Hepatic stellate cell (primary cell): ENCODE measurements at regions not wholly inside any gene's neighbourhood (a gene's known extent, or its start where the extent isn't known, plus 50 kb on each side); places are given as distances from the start of the nearest gene placed in this dataset.
"Not testable (repeated sequence)": the region's sequence is repeated elsewhere in the genome, so short reads cannot be mapped to it uniquely, and the experiment has no call there.

ENCODE experiments used
- DNase-seq: peaks from one replicate; pipeline ENCODE4 v3.0.0; 2011; ENCODE audit warnings: low spot score

DNA sequence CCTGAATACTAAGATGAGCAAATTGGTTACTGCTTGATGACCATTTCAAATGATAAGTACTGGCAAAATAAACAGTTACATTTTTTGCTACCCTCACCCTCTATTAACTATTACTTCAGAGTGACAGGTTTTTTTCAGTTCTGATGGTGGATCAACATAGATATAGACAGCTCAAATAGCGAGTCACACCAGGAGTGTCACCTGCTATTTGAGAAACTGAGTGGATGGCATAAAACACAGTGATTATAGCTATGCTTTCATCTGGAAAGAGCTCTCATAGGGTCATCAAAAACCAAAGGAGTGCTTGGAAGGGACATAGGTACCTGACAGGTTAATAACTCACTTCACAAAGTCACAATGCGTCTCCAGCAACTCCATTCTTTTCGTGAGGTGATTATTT is 244.5 kb upstream of the C9orf72 start:
- no peak for DNase-seq

DNA sequence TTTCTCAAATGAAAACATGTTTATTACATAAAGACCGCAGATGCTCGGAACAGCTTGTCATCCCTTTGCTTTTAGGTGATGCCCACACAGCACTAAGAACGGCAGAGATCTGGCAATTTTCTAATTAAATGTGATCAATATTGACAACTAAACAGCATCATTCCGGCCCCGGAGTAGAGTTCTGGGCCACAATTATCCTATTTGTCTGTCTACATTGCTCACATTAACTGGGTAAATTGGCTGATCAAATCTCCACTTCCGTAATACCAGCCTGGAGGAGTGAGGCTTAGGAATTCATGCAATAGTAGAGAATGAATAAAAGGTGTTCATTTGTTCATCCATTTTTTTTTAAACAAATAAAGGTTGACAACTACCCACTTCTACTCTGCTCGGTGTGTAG is 245.1 kb upstream of the C9orf72 start:
- DNase-seq = no peak

GRCh38 chr9:27828908-27829307 is 255.6 kb upstream of the C9orf72 start:
- DNase-seq = no peak

DNA sequence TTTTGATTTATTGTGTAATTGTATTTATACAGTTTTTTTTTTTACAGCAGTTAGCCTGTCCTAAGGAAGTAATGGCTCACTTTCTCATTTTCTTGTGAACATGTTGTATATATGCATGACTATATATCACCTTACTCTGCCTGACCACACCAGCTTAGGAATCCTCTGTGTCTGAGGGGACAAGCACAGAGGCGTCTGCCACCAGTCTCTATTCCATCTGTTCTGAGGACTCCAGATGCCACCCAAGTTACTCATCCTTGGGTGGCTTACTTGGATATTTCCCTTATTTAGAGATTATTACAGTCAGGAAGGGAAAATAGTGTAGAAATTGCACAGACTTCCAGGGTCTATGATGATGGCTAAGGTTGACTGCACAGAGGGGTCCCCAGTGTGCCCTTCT is 256.3 kb upstream of the C9orf72 start:
- DNase-seq = no peak

DNA sequence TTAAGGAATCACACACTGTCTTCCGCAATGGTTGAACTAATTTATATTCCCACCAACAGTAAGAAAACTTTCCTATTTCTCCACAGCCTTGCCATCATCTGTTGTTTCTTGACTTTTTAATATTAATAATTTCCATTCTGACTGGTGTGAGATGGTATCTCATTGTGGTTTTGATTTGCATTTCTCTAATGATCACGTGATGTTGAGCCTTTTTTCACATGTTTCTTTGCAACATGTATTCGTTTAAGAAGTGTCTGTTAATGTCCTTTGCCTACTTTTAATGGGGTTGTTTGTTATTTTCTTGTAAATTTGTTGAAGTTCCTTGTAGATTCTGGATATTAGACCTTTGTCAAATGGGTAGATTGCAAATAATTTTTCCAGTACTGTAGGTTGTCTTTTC is 258.8 kb upstream of the C9orf72 start:
- DNase-seq = not testable (repeated sequence)

DNA sequence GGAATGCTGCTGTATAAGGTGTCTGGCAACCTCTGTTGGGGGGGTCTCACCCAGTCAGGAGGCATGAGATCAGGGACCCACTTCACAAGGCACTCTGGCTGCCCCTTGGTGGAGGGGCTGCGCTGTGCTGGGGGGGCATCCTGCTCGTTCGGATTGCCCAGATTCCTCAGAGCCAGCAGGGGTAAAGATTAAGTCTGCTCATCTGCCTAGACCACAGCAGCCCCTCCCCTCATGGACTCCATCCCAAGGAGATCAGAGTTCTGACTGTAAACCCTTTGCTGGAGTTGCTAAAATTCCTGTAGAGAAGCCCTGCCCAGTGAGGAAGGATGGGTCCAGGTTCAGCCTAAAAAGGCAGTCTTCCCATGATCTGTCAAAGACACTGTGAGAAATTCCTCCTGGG is 262.0 kb upstream of the C9orf72 start:
- DNase-seq = no peak

DNA sequence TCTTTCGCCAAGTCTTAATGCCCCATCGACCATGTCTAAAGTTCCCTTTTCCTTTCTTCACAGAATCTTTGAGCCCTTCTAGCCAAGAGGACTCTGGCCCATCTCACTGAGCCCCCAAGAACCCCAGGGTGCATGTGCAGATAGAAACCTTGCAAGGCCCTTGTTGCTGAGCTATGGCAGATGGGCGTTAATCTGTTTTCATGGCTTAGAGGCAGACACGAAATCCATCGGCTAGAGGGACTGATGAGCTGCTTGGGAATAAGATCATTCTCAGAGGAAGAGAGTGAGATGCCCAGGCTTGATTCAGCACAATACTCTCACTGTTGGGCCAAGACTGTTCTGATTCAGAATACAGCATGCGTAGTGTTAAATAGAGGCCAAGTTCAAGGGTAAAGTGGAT is 262.5 kb upstream of the C9orf72 start:
- DNase-seq = no peak

DNA sequence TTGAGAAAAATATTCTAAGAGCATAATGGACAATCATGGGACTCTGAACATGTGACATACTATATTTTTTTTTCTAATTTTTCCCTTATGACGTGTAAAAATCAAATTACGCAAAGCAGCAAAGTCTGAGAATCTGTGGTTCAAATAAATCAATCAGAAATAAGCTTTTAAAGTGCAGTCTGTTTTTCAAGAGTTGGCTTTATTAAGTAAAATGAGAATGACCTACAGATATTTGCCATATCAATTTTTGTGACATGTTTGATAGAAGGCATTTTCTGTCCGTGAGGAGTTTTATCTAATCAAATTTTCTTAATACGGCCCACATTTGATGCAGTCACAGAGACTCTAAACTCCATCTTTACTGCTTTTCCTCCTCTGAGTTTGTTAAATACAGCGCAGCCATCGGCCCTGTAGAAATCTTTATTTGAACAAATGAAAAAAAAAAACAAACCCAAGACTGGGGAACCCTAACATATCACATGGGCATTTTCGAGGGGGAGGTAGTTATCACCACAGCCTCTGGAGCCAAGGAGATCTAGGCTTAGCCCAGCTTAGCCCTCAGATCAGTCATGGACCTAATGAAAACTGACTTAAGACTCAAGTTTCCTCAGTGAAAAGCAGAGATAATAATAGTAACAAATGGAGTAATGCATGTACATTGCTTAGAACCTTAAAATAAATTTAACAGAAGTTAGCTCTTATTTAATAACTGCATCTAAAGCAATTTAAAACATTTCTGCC is 263.6 kb upstream of the C9orf72 start:
- no peak for DNase-seq

GRCh38 chr9:27838876-27839275 is 265.6 kb upstream of the C9orf72 start:
- no peak for DNase-seq

DNA sequence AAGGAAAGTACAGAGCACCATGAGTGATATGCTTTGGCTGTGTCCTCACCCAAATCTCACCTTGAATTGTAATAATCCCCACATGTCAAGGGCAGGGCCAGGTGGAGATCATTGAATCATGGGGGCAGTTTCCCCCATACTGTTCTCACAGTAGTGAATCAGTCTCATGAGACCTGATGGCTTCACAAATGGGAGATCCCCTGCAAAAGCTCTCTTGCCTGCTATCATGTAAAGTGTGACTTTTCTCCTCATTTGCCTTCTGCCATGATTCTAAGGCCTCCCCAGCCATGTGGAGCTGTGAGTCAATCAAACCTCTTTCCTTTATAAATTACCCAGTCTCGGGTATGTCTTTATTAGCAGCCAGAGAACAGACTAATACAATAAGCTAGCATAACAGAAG is 266.5 kb upstream of the C9orf72 start:
- not testable (repeated sequence) for DNase-seq

DNA sequence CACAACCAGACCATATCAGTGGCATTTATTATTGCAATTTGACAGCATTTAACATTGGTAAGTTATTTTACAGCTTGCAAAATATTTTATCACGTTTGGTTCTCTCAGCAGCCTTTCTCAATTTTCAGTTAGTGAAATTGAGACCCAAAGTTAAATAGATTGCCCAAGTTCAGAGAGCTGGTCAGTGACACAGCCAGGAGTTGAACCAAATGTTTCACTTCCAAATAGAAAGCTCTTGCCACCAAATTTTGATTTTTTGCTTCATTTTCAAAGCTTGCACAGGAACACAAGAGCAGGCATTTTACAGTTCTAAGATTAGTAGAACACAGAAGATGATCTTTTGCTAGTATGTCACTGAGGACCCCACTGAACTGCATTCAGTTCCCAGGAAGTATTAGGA is 271.5 kb upstream of the C9orf72 start:
- no peak for DNase-seq

- DNase-seq = no peak
Measured at GRCh38 chr9:27847380-27847779, 274.1 kb upstream of the C9orf72 start.

- no peak for DNase-seq
Measured at GRCh38 chr9:27847818-27848217, 274.5 kb upstream of the C9orf72 start.

GRCh38 chr9:27848315-27848714 is 275.0 kb upstream of the C9orf72 start:
- DNase-seq = no peak

GRCh38 chr9:27851858-27852257 is 278.6 kb upstream of the C9orf72 start:
- DNase-seq = no peak

- no peak for DNase-seq
Measured at GRCh38 chr9:27853529-27853928, 280.2 kb upstream of the C9orf72 start.

- no peak for DNase-seq
Measured at GRCh38 chr9:27856054-27856453, 282.8 kb upstream of the C9orf72 start.

DNA sequence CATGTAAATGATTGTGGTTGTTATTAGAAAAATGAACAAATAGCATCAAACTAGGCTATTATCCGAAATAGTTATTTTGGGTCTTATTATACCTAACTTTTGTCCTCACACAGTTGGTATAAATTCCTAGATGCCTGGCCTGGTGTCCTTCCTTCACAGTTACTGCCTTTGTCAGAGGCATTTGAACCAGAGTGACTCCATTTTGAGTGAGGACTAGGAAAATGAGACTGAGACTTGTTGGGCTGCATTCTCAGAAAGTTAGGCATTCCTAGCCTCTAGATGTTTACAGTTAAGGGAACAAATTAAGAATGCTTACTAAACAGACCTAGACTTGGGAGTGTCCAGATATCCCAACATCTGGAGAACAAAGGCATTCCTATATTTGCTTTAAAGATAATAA is 283.5 kb upstream of the C9orf72 start:
- DNase-seq = no peak

- no peak for DNase-seq
Measured at GRCh38 chr9:27861887-27862286, 288.6 kb upstream of the C9orf72 start.

- no peak for DNase-seq
Measured at GRCh38 chr9:27864644-27865438, 291.6 kb upstream of the C9orf72 start.

DNA sequence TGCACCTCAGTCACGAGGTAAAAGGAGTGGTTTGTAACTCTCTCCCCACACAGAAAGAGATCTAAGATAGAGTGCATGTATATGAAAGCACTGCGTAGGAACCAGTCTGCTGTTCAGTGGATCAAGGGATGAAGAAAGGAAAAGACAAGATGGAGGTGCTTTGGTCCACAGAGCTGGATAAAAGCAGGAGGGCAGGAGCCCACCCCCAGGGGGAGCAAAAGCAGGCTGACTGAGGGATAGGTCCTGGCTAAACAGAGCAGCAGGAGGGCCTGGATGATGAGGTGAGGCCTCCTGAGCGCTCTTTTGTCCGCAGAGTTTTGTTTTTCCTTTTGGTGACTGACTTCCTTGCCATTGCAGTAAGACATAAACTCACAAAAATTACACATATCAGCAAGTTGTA is 293.5 kb upstream of the C9orf72 start:
- no peak for DNase-seq

- no peak for DNase-seq
Measured at GRCh38 chr9:27870404-27870803, 297.1 kb upstream of the C9orf72 start.

DNA sequence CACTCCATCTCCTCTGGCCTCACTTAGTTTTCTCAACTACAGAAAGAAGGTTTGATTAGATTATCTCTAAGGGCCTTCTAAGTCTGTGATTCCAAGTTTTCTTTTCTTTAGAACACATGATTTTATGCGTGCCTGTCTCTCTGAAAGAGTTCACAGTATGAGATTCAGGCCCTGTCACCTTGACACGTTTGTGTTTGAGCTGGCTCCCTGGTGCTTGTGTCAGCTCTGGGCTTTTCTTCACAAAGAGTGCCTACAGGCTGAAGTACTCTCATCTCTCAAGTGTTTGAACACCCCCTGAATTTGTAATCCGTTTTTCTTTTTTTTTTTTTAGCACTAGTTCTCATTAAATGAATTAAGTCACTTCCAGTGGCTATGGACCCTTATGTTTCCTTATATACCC is 306.9 kb upstream of the C9orf72 start:
- no peak for DNase-seq

- no peak for DNase-seq
Measured at GRCh38 chr9:27880635-27881034, 307.4 kb upstream of the C9orf72 start.
